H9 (cell line): ENCODE measurements at regions not wholly inside any gene's neighbourhood (a gene's known extent, or its start where the extent isn't known, plus 50 kb on each side); places are given as distances from the start of the nearest gene placed in this dataset.
"Not testable (repeated sequence)": the region's sequence is repeated elsewhere in the genome, so short reads cannot be mapped to it uniquely, and the experiment has no call there.

Experiments used
- DNase-seq: peaks from one replicate; pipeline ENCODE4 v3.0.0-alpha.2; 2017
- H2AFZ ChIP-seq: one replicate; pipeline ENCODE4 v1.6.1; 2013; ENCODE audit warnings: mild to moderate bottlenecking, low read length, control low read depth, moderate library complexity
- H2AK5ac ChIP-seq: 2 replicates; pipeline ENCODE4 v1.6.1; 2013; ENCODE audit warnings: low read length, control low read depth, mixed read lengths; ENCODE audit not compliant: insufficient read length
- H2BK120ac ChIP-seq: one replicate; pipeline ENCODE4 v1.6.1; 2013; ENCODE audit warnings: low read depth, mild to moderate bottlenecking, low read length, control low read depth, inconsistent platforms; ENCODE audit not compliant: poor library complexity, severe bottlenecking
- H2BK12ac ChIP-seq: 2 replicates; pipeline ENCODE4 v1.6.1; 2013; ENCODE audit warnings: low read length, control low read depth, mixed read lengths, low read depth; ENCODE audit not compliant: insufficient read length
- H2BK15ac ChIP-seq: 2 replicates; pipeline ENCODE4 v1.6.1; 2013; ENCODE audit warnings: low read depth, low read length, control low read depth
- H2BK20ac ChIP-seq: one replicate; pipeline ENCODE4 v1.6.1; 2013; ENCODE audit warnings: low read depth, mild to moderate bottlenecking, low read length, control low read depth, inconsistent platforms; ENCODE audit not compliant: poor library complexity, severe bottlenecking
- H2BK5ac ChIP-seq: 2 replicates; pipeline ENCODE4 v1.6.1; 2013; ENCODE audit warnings: low read length, control low read depth, mixed read lengths; ENCODE audit not compliant: insufficient read length
- H3K14ac ChIP-seq: 2 replicates; pipeline ENCODE4 v1.6.1; 2013; ENCODE audit warnings: low read length, control low read depth; ENCODE audit not compliant: insufficient read depth
- H3K18ac ChIP-seq: 2 replicates; pipeline ENCODE4 v1.6.1; 2013; ENCODE audit warnings: low read depth, mild to moderate bottlenecking, mixed read lengths, low read length, control low read depth; ENCODE audit not compliant: insufficient read length
- H3K23ac ChIP-seq: 2 replicates; pipeline ENCODE4 v1.6.1; 2013; ENCODE audit warnings: low read length, control low read depth, mixed read lengths, low read depth; ENCODE audit not compliant: insufficient read length
- H3K23me2 ChIP-seq: 2 replicates; pipeline ENCODE4 v1.6.1; 2013; ENCODE audit warnings: low read depth, mild to moderate bottlenecking, mixed read lengths, low read length, control low read depth; ENCODE audit not compliant: insufficient read length, poor library complexity, severe bottlenecking
- H3K27ac ChIP-seq: 2 replicates; pipeline ENCODE4 v1.5.1; 2013; ENCODE audit warnings: low read length, control low read depth, mixed read lengths, low read depth; ENCODE audit not compliant: insufficient read length
- H3K27me3 ChIP-seq: 2 replicates; pipeline ENCODE4 v1.6.1; 2013; ENCODE audit warnings: low read length, control low read depth, inconsistent platforms; ENCODE audit not compliant: insufficient read depth
- H3K4ac ChIP-seq: 2 replicates; pipeline ENCODE4 v1.6.1; 2013; ENCODE audit warnings: low read depth, mild to moderate bottlenecking, control low read depth, inconsistent platforms, low read length, moderate library complexity
- H3K4me1 ChIP-seq: 2 replicates; pipeline ENCODE4 v1.6.1; 2013; ENCODE audit warnings: low read length, control low read depth, inconsistent platforms; ENCODE audit not compliant: insufficient read depth
- H3K4me2 ChIP-seq: 2 replicates; pipeline ENCODE4 v1.6.1; 2013; ENCODE audit warnings: low read length, control low read depth, mixed read lengths; ENCODE audit not compliant: insufficient read length, insufficient read depth
- H3K56ac ChIP-seq: 2 replicates; pipeline ENCODE4 v1.6.1; 2013; ENCODE audit warnings: low read depth, mild to moderate bottlenecking, mixed read lengths, low read length, control low read depth; ENCODE audit not compliant: insufficient read length
- H3K79me1 ChIP-seq: 2 replicates; pipeline ENCODE4 v1.6.1; 2013; ENCODE audit warnings: low read depth, mild to moderate bottlenecking, moderate library complexity, low read length, control low read depth, inconsistent platforms; ENCODE audit not compliant: insufficient read depth, poor library complexity, severe bottlenecking
- H3K79me2 ChIP-seq: 2 replicates; pipeline ENCODE4 v1.6.1; 2013; ENCODE audit warnings: low read length, control low read depth, inconsistent platforms; ENCODE audit not compliant: insufficient read depth
- H3K9ac ChIP-seq: 2 replicates; pipeline ENCODE4 v1.6.1; 2013; ENCODE audit warnings: low read length, control low read depth, mixed read lengths; ENCODE audit not compliant: insufficient read length; ENCODE audit errors: extremely low read depth
- H3K9me3 ChIP-seq: one replicate; pipeline ENCODE4 v1.6.1; 2013; ENCODE audit warnings: low read depth, low read length, inconsistent platforms; ENCODE audit not compliant: control insufficient read depth
- H3T11ph ChIP-seq: one replicate; pipeline ENCODE4 v1.6.1; 2013; ENCODE audit warnings: mild to moderate bottlenecking, low read length, control low read depth, inconsistent platforms
- H4K20me1 ChIP-seq: one replicate; pipeline ENCODE4 v1.6.1; 2013; ENCODE audit not compliant: control insufficient read depth, insufficient read length, insufficient read depth
- H4K5ac ChIP-seq: 2 replicates; pipeline ENCODE4 v1.6.1; 2013; ENCODE audit warnings: low read depth, mild to moderate bottlenecking, mixed read lengths, low read length, control low read depth; ENCODE audit not compliant: insufficient read length
- H4K8ac ChIP-seq: replicated peaks from 2 replicates; pipeline ENCODE4 v1.6.1; 2013; ENCODE audit warnings: low read length, control low read depth, mixed read lengths, low read depth; ENCODE audit not compliant: insufficient read length
- H4K91ac ChIP-seq: 2 replicates; pipeline ENCODE4 v1.6.1; 2013; ENCODE audit warnings: low read depth, mild to moderate bottlenecking, moderate library complexity, mixed read lengths, low read length, control low read depth; ENCODE audit not compliant: insufficient read length
- H3K27ac Mint-ChIP-seq, 3 experiments: 2 replicates in 2 of 3; 3 replicates in 1 of 3; pipeline ENCODE4 v1.8.0; 2020 to 2021; ENCODE audit warnings: mixed read lengths in 3 of 3, mild to moderate bottlenecking in 1 of 3, moderate library complexity in 1 of 3
- H3K27me3 Mint-ChIP-seq: 2 replicates; pipeline ENCODE4 v1.8.0; 2021; ENCODE audit warnings: low read depth, mild to moderate bottlenecking, moderate library complexity, mixed read lengths
- H3K36me3 Mint-ChIP-seq, 3 experiments: 2 replicates in 2 of 3; 3 replicates in 1 of 3; pipeline ENCODE4 v1.8.0; 2020 to 2021; ENCODE audit warnings: low read depth in 3 of 3, mixed read lengths in 3 of 3; ENCODE audit not compliant: insufficient read depth in 1 of 3
- H3K4me1 Mint-ChIP-seq, 2 experiments: 2 replicates each; pipeline ENCODE4 v1.8.0; 2020; ENCODE audit warnings: mixed read lengths in 2 of 2
- H3K4me3 Mint-ChIP-seq, 2 experiments: 2 replicates in 1 of 2; 3 replicates in 1 of 2; pipeline ENCODE4 v1.8.0; 2020 to 2021; ENCODE audit warnings: mild to moderate bottlenecking in 2 of 2, mixed read lengths in 2 of 2, moderate library complexity in 1 of 2
- H3K9me3 Mint-ChIP-seq, 2 experiments: 2 replicates in 1 of 2; 3 replicates in 1 of 2; pipeline ENCODE4 v1.8.0; 2020; ENCODE audit warnings: mild to moderate bottlenecking in 2 of 2, mixed read lengths in 2 of 2, moderate library complexity in 1 of 2
- WGBS: extraction: QIAGEN DNeasy Blood & Tissue Kit; methylation state at CpG from one replicate; pipeline ENCODE4 v1.1.7; 2013; ENCODE audit warnings: missing lambda C conversion rate, low lambda C conversion rate, mixed read lengths; ENCODE audit not compliant: insufficient read length; ENCODE audit errors: extremely low coverage; 5-methylcytosine and 5-hydroxymethylcytosine counted together
- TF ChIP-seq, protein P1 (sequence below): fragments of 200-600 bp; sonication (generic); conservative IDR thresholded peaks from 3 replicates; pipeline ENCODE4 v1.8.0; 2021; ENCODE audit warnings: antibody characterized with exemption, mild to moderate bottlenecking

DNA sequence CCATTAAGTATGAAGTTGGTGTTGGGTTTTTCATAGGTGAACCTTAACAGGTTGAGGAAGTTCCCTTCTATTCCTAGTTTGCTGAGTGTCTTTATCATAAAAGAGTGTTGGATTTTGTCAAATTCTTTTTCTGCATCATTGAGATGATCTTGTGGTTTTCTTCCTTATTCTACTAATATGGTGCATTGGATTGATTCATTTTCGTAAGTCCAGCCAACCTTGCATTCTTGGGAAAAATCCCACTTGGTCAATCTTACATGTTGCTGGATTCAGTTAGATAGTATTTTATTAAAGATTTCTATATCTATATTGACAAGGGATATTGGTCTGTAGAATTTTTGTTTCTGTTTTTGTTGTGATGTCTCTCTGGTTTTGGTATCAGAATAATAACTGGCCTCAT lies 83.7 kb upstream of the C15orf39 start:
- Mint-ChIP-seq H3K9me3 (peaks cover 5 to 11% of the 10 kb centered on the region in 2 experiments; a peak in 4 of 5 replicates), H3K4me1 (peaks cover 6 to 9% of the 10 kb centered on the region in 2 experiments; a peak in 3 of 4 replicates), H3K4me3 (no peak overlapping the region), H3K27me3 (peaks cover 10% of the 10 kb centered on the region), H3K27ac (no peak overlapping the region), H3K36me3 (peaks cover 0 to 8% (median 6%) of the 10 kb centered on the region in 3 experiments; a peak in 3 of 7 replicates)
- Histone ChIP-seq H2BK5ac (no peak overlapping the region), H2AFZ (no peak overlapping the region), H3K79me1 (no peaks in the 10 kb centered on the region), H3K27ac (no peak overlapping the region), H3K9me3 (no peaks in the 10 kb centered on the region), H3K4ac (no peak overlapping the region), H2BK15ac (no peak overlapping the region), H3K4me1 (no peaks in the 10 kb centered on the region), H4K8ac (no peak overlapping the region), H3K9ac (no peak overlapping the region), H2BK120ac (no peak overlapping the region), H3K23ac (no peak overlapping the region), H3K18ac (no peak overlapping the region), H3K14ac (no peak overlapping the region), H3K4me2 (no peak overlapping the region), H3K79me2 (no peaks in the 10 kb centered on the region), H3K23me2 (no peaks in the 10 kb centered on the region), H4K91ac (no peak overlapping the region), H2AK5ac (no peak overlapping the region), H3K27me3 (no peaks in the 10 kb centered on the region), H3K56ac (no peak overlapping the region), H2BK20ac (no peak overlapping the region), H2BK12ac (no peak overlapping the region), H4K20me1 (no peaks in the 10 kb centered on the region), H3T11ph (no peak overlapping the region), H4K5ac (no peak overlapping the region)
- TF ChIP-seq, protein P1, sequence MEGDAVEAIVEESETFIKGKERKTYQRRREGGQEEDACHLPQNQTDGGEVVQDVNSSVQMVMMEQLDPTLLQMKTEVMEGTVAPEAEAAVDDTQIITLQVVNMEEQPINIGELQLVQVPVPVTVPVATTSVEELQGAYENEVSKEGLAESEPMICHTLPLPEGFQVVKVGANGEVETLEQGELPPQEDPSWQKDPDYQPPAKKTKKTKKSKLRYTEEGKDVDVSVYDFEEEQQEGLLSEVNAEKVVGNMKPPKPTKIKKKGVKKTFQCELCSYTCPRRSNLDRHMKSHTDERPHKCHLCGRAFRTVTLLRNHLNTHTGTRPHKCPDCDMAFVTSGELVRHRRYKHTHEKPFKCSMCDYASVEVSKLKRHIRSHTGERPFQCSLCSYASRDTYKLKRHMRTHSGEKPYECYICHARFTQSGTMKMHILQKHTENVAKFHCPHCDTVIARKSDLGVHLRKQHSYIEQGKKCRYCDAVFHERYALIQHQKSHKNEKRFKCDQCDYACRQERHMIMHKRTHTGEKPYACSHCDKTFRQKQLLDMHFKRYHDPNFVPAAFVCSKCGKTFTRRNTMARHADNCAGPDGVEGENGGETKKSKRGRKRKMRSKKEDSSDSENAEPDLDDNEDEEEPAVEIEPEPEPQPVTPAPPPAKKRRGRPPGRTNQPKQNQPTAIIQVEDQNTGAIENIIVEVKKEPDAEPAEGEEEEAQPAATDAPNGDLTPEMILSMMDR, result no peak
- no peak for DNase-seq
- WGBS, result no CpG with 5 or more reads among the region's 1 CpG

DNA sequence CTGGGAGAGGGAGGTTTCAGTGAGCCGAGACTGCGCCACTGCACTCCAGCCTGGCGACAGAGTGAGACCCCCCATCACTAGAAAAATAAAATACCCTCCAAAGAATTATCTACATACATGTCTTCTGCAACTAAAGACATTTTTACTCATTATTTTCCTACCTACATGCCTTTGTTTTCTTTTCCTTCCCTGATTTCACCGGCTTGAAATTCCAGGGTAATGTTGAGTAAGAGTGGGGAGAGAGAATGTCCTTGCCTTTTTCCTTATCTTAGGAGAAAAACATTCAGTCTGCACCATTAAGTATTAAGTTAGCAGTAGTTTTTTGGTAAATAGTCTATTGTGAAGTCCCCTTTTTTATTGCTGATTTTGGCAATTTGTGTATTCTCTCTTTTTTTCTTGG lies 82.4 kb upstream of the C15orf39 start:
- H2BK5ac ChIP-seq, H4K5ac ChIP-seq, H3K23me2 ChIP-seq, H3K27me3 Mint-ChIP-seq, H3K4ac ChIP-seq, H3K9me3 ChIP-seq, H4K8ac ChIP-seq, H3K4me3 Mint-ChIP-seq, H3K79me2 ChIP-seq, H3K9ac ChIP-seq, H4K20me1 ChIP-seq, H3K27me3 ChIP-seq, H2BK120ac ChIP-seq, H3K56ac ChIP-seq, H3K4me1 ChIP-seq, H3K36me3 Mint-ChIP-seq, H2BK20ac ChIP-seq, H3K23ac ChIP-seq, H3K4me2 ChIP-seq, H2BK12ac ChIP-seq, H3K79me1 ChIP-seq, DNase-seq, H3K14ac ChIP-seq, H4K91ac ChIP-seq, H2AFZ ChIP-seq, H3K27ac ChIP-seq, H2AK5ac ChIP-seq, H2BK15ac ChIP-seq, H3T11ph ChIP-seq, H3K18ac ChIP-seq, H3K27ac Mint-ChIP-seq: not testable (repeated sequence)
- peaks cover 13 to 19% of the 10 kb centered on the region in 2 experiments for H3K4me1 Mint-ChIP-seq
- no CpG with 5 or more reads among the region's 4 CpGs for WGBS
- H3K9me3 Mint-ChIP-seq, result peaks cover 5 to 13% of the 10 kb centered on the region in 2 experiments
